Thoracic aorta (tissue), 2 donors: ENCODE measurements at regions not wholly inside any gene's neighbourhood (a gene's known extent, or its start where the extent isn't known, plus 50 kb on each side); places are given as distances from the start of the nearest gene placed in this dataset.

Experiments used
- ATAC-seq: fragments of 150-250 bp; one replicate; pipeline ENCODE4 v1.8.0; 2017; ENCODE audit warnings: low read depth; ENCODE audit not compliant: insufficient number of reproducible peaks, low FRiP score
- DNase-seq: peaks from one replicate; pipeline ENCODE4 v3.0.0-alpha.2; 2020; ENCODE audit warnings: low spot score
- H3K27ac ChIP-seq, 2 donors: fragments of 200-600 bp; sonication (generic); 1 replicate in 1 of 2; 2 replicates in 1 of 2; pipeline ENCODE4 v1.5.1; 2016; ENCODE audit warnings: mild to moderate bottlenecking in 2 of 2, moderate library complexity in 2 of 2
- H3K27me3 ChIP-seq: fragments of 200-600 bp; sonication (generic); replicated peaks from 2 replicates; pipeline ENCODE4 v1.6.0; 2016; ENCODE audit warnings: mild to moderate bottlenecking; ENCODE audit not compliant: insufficient read depth
- H3K36me3 ChIP-seq: fragments of 200-600 bp; sonication (generic); one replicate; pipeline ENCODE4 v1.5.1; 2016
- H3K4me1 ChIP-seq, 2 donors: fragments of 200-600 bp; sonication (generic); 1 replicate in 1 of 2; 2 replicates in 1 of 2; pipeline versions ENCODE4 v1.5.1 to v1.6.0; 2016; ENCODE audit warnings: low read depth in 2 of 2, mild to moderate bottlenecking in 1 of 2; ENCODE audit not compliant: control insufficient read depth in 1 of 2
- H3K4me3 ChIP-seq: fragments of 200-600 bp; sonication (generic); 2 replicates; pipeline ENCODE4 v1.5.1; 2016; ENCODE audit warnings: mild to moderate bottlenecking
- H3K9me3 ChIP-seq: fragments of 200-600 bp; sonication (generic); 2 replicates; pipeline ENCODE4 v1.5.1; 2016
- CTCF ChIP-seq: fragments of 200-600 bp; sonication (generic); IDR thresholded peaks from one replicate; pipeline ENCODE4 v1.5.1; 2019; ENCODE audit warnings: antibody characterized with exemption

GRCh38 chr6:20038410-20039204 is 173.7 kb downstream of the MBOAT1 start:
- Histone ChIP-seq H3K4me1 (no peaks in the 10 kb centered on the region), H3K4me3 (no peak overlapping the region), H3K9me3 (no peaks in the 10 kb centered on the region), H3K27ac (no peak overlapping the region), H3K27me3 (no peaks in the 10 kb centered on the region), H3K36me3 (no peaks in the 10 kb centered on the region)
- DNase-seq (no peak), ATAC-seq (no peak)
- TF ChIP-seq CTCF, result no peak

GRCh38 chr6:20044883-20045282 is 167.4 kb downstream of the MBOAT1 start:
- no peaks in the 10 kb centered on the region for H3K9me3 ChIP-seq
- DNase-seq, result no peak
- no peaks in the 10 kb centered on the region for H3K36me3 ChIP-seq
- no peaks in the 10 kb centered on the region for H3K27me3 ChIP-seq
- H3K27ac ChIP-seq, result no peak overlapping the region
- no peak overlapping the region for H3K4me3 ChIP-seq
- no peak for ATAC-seq
- TF ChIP-seq CTCF, result no peak
- no peaks in the 10 kb centered on the region for H3K4me1 ChIP-seq
